ENCODE measurements at regions not wholly inside any gene's neighbourhood (a gene's known extent, or its start where the extent isn't known, plus 50 kb on each side); places are given as distances from the start of the nearest gene placed in this dataset.
A peak's percentile ranks its signal among the peaks of the same experiment; 100 is the strongest.

GRCh38 chr2:211085056-211085680, 528.8 kb downstream of the CPS1 start:
- dilution Hi-C loops (cut with MboI; ENCODE audit: extremely low pct_ligation_motif_present, low sequenced_read_pairs), result no loop called here
- DNase-seq (ENCODE audit: low read depth, low spot score) (no peak), FAIRE-seq (no peak)
- Histone ChIP-seq H3K27ac (ENCODE audit: control insufficient read depth, insufficient read depth, low read length) (no peak overlapping the region), H3K36me3 (ENCODE audit: control insufficient read depth in 2 of 2, extremely low read depth in 1 of 2, insufficient read depth in 2 of 2, low read length in 2 of 2) (no peaks in the 10 kb centered on the region), H3K4me1 (ENCODE audit: control insufficient read depth, extremely low read depth, insufficient read depth, low read length) (no peaks in the 10 kb centered on the region), H2AFZ (ENCODE audit: control insufficient read depth, low read length) (no peak overlapping the region), H3K9me3 (ENCODE audit: control insufficient read depth, low read depth, low read length) (no peaks in the 10 kb centered on the region), H3K79me2 (ENCODE audit: control insufficient read depth, insufficient read depth, low read length) (no peaks in the 10 kb centered on the region), H3K4me3 (ENCODE audit: control insufficient read depth in 2 of 3, extremely low read depth in 1 of 3, insufficient read depth in 2 of 3, low read depth in 1 of 3, low read length in 3 of 3) (no peak overlapping the region), H3K9ac (ENCODE audit: control insufficient read depth, extremely low read depth, insufficient read depth, low read length) (no peak overlapping the region), H3K9me1 (ENCODE audit: control insufficient read depth, extremely low read depth, insufficient read depth, low read length) (no peaks in the 10 kb centered on the region), H3K4me2 (ENCODE audit: control insufficient read depth, extremely low read depth, insufficient read depth, low read depth, low read length) (no peak overlapping the region), H4K20me1 (ENCODE audit: control insufficient read depth, extremely low read depth, insufficient read depth, low read length) (no peaks in the 10 kb centered on the region), H3K27me3 (ENCODE audit: control insufficient read depth, extremely low read depth, insufficient read depth, low read length) (no peaks in the 10 kb centered on the region)
- TF ChIP-seq CTCF (optimal IDR thresholded peaks at IDR 0.05 in 1 of 3, IDR thresholded peaks at IDR 0.05 in 1 of 3, conservative IDR thresholded peaks at IDR 0.05 in 1 of 3; ENCODE audit: extremely low read depth in 1 of 3, insufficient read depth in 2 of 3, low read length in 3 of 3) (peak; percentile 30 to 55 (median 41)), EZH2 (IDR thresholded peaks at IDR 0.05; ENCODE audit: low read length) (no peak)

- Histone ChIP-seq H3K9ac (ENCODE audit: control insufficient read depth, extremely low read depth, insufficient read depth, low read length) (no peak overlapping the region), H3K4me1 (ENCODE audit: control insufficient read depth, extremely low read depth, insufficient read depth, low read length) (no peaks in the 10 kb centered on the region), H3K79me2 (ENCODE audit: control insufficient read depth, insufficient read depth, low read length) (no peaks in the 10 kb centered on the region), H2AFZ (ENCODE audit: control insufficient read depth, low read length) (no peak overlapping the region), H3K36me3 (ENCODE audit: control insufficient read depth in 2 of 2, extremely low read depth in 1 of 2, insufficient read depth in 2 of 2, low read length in 2 of 2) (no peaks in the 10 kb centered on the region), H3K27me3 (ENCODE audit: control insufficient read depth, extremely low read depth, insufficient read depth, low read length) (no peaks in the 10 kb centered on the region), H3K27ac (ENCODE audit: control insufficient read depth, insufficient read depth, low read length) (no peak overlapping the region), H3K9me3 (ENCODE audit: control insufficient read depth, low read depth, low read length) (no peaks in the 10 kb centered on the region), H4K20me1 (ENCODE audit: control insufficient read depth, extremely low read depth, insufficient read depth, low read length) (no peaks in the 10 kb centered on the region), H3K4me3 (ENCODE audit: control insufficient read depth in 2 of 3, extremely low read depth in 1 of 3, insufficient read depth in 2 of 3, low read depth in 1 of 3, low read length in 3 of 3) (no peak overlapping the region), H3K9me1 (ENCODE audit: control insufficient read depth, extremely low read depth, insufficient read depth, low read length) (no peaks in the 10 kb centered on the region), H3K4me2 (ENCODE audit: control insufficient read depth, extremely low read depth, insufficient read depth, low read depth, low read length) (no peak overlapping the region)
- DNase-seq (ENCODE audit: low read depth, low spot score) (no peak), FAIRE-seq (no peak)
- TF ChIP-seq EZH2 (IDR thresholded peaks at IDR 0.05; ENCODE audit: low read length) (no peak), CTCF (optimal IDR thresholded peaks at IDR 0.05 in 1 of 3, IDR thresholded peaks at IDR 0.05 in 1 of 3, conservative IDR thresholded peaks at IDR 0.05 in 1 of 3; ENCODE audit: extremely low read depth in 1 of 3, insufficient read depth in 2 of 3, low read length in 3 of 3) (no peak)
- dilution Hi-C loops (cut with MboI; ENCODE audit: extremely low pct_ligation_motif_present, low sequenced_read_pairs), result no loop called here
Measured at GRCh38 chr2:211086049-211086448, 529.6 kb downstream of the CPS1 start.

Measured in keratinocyte (primary cell).